Loucy (cell line): ENCODE measurements at regions not wholly inside any gene's neighbourhood (a gene's known extent, or its start where the extent isn't known, plus 50 kb on each side); places are given as distances from the start of the nearest gene placed in this dataset.

Source experiments
- CTCF ChIP-seq: fragments of 200-600 bp; sonication (generic); conservative IDR thresholded peaks from 2 replicates; pipeline ENCODE4 v1.5.1; 2014; ENCODE audit warnings: mild to moderate bottlenecking, antibody characterized with exemption, low read length
- EZH2phosphoT487 ChIP-seq: fragments of 200-600 bp; IDR thresholded peaks from 2 replicates; pipeline ENCODE4 v1.6.1; 2018; ENCODE audit warnings: antibody characterized with exemption, mild to moderate bottlenecking, moderate library complexity, borderline replicate concordance

GRCh38 chr4:156527237-156527993 lies 444.2 kb downstream of the PDGFC start:
- TF ChIP-seq CTCF (no peak), EZH2phosphoT487 (no peak)
